GM19238 (cell line): ENCODE measurements at regions not wholly inside any gene's neighbourhood (a gene's known extent, or its start where the extent isn't known, plus 50 kb on each side); places are given as distances from the start of the nearest gene placed in this dataset.
"Not testable (repeated sequence)": the region's sequence is repeated elsewhere in the genome, so short reads cannot be mapped to it uniquely, and the experiment has no call there.

Experiments used
- DNase-seq: peaks from one replicate; pipeline ENCODE4 v3.0.0; 2011; ENCODE audit warnings: low spot score; ENCODE audit not compliant: insufficient read length

GRCh38 chr6:21771626-21772320 lies 178.2 kb downstream of the SOX4 start:
- no peak for DNase-seq

- DNase-seq, result no peak
Observed at GRCh38 chr6:21772477-21772876, 178.9 kb downstream of the SOX4 start.

GRCh38 chr6:21772884-21773575 lies 179.5 kb downstream of the SOX4 start:
- no peak for DNase-seq

GRCh38 chr6:21773576-21773968 lies 180.0 kb downstream of the SOX4 start:
- no peak for DNase-seq

GRCh38 chr6:21777846-21778245 lies 184.3 kb downstream of the SOX4 start:
- no peak for DNase-seq

- no peak for DNase-seq
Observed at GRCh38 chr6:21780141-21780540, 186.6 kb downstream of the SOX4 start.

GRCh38 chr6:21780679-21781078 lies 187.1 kb downstream of the SOX4 start:
- DNase-seq, result no peak

- no peak for DNase-seq
Observed at GRCh38 chr6:21781128-21781527, 187.6 kb downstream of the SOX4 start.

GRCh38 chr6:21785164-21785563 lies 191.6 kb downstream of the SOX4 start:
- no peak for DNase-seq

GRCh38 chr6:21791056-21791455 lies 197.5 kb downstream of the SOX4 start:
- DNase-seq, result no peak

GRCh38 chr6:21791581-21791980 lies 198.0 kb downstream of the SOX4 start:
- DNase-seq, result no peak

GRCh38 chr6:21792177-21792576 lies 198.6 kb downstream of the SOX4 start:
- DNase-seq, result no peak

- not testable (repeated sequence) for DNase-seq
Observed at GRCh38 chr6:21796979-21797378, 203.4 kb downstream of the SOX4 start.

- no peak for DNase-seq
Observed at GRCh38 chr6:21798468-21798867, 204.9 kb downstream of the SOX4 start.

- no peak for DNase-seq
Observed at GRCh38 chr6:21800330-21800729, 206.8 kb downstream of the SOX4 start.

GRCh38 chr6:21800948-21801438 lies 207.4 kb downstream of the SOX4 start:
- no peak for DNase-seq

GRCh38 chr6:21801446-21802174 lies 208.1 kb downstream of the SOX4 start:
- no peak for DNase-seq

GRCh38 chr6:21802175-21802822 lies 208.7 kb downstream of the SOX4 start:
- no peak for DNase-seq

- no peak for DNase-seq
Observed at GRCh38 chr6:21804941-21805610, 211.5 kb downstream of the SOX4 start.

GRCh38 chr6:21807299-21808044 lies 213.9 kb downstream of the SOX4 start:
- no peak for DNase-seq
